ENCODE measurements at regions not wholly inside any gene's neighbourhood (a gene's known extent, or its start where the extent isn't known, plus 50 kb on each side); places are given as distances from the start of the nearest gene placed in this dataset.

DNA sequence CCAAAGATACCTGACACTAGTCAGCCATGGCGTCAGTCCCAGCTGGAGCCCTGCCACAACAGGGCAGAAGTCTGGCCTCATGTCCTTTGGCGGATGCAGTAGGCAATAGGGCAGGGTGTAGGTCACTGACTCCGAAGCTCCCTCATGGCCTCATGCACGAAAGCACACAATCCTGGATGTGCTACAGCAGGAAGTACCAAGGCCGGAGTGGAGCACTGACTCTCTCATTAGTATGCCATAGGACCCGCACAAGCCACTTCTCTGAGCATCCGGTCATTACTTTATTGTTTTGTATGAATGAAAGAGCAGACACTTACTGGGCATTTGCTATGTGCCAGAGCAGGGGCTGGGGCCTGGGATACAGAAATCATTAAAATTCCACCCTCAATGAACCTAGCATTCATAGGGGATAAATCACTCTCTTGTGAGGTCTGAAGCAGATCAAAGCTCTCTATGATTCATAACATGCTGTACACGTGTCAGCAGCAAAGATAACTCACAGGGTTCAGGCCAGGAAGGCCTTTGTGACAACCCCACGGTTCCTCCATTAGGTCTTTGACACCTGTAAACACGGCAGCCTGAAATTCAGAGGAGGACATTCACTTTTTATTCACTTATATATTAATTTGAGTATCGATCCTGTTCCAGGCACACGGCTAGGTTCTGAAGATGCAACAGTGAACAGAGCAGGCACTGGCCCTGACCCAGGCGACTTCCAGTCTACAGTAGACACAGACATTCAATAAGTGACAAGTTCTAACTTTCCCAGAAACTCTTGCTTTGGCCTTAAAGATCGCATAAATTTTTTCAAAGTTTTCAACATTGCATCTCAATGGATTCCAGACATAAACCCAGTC lies 357.9 kb upstream of the USP24 start:
- no peak for TF ChIP-seq POLR2A (IDR thresholded peaks at IDR 0.05; ENCODE audit: low read depth)
- TF ChIP-seq, protein P1, sequence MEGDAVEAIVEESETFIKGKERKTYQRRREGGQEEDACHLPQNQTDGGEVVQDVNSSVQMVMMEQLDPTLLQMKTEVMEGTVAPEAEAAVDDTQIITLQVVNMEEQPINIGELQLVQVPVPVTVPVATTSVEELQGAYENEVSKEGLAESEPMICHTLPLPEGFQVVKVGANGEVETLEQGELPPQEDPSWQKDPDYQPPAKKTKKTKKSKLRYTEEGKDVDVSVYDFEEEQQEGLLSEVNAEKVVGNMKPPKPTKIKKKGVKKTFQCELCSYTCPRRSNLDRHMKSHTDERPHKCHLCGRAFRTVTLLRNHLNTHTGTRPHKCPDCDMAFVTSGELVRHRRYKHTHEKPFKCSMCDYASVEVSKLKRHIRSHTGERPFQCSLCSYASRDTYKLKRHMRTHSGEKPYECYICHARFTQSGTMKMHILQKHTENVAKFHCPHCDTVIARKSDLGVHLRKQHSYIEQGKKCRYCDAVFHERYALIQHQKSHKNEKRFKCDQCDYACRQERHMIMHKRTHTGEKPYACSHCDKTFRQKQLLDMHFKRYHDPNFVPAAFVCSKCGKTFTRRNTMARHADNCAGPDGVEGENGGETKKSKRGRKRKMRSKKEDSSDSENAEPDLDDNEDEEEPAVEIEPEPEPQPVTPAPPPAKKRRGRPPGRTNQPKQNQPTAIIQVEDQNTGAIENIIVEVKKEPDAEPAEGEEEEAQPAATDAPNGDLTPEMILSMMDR (IDR thresholded peaks at IDR 0.05), result no peak
